CD4-positive, alpha-beta T cell treated with Interleukin-6 at 100 ng/mL for 8 hours (primary cell): ENCODE measurements at regions not wholly inside any gene's neighbourhood (a gene's known extent, or its start where the extent isn't known, plus 50 kb on each side); places are given as distances from the start of the nearest gene placed in this dataset.
"Not testable (repeated sequence)": the region's sequence is repeated elsewhere in the genome, so short reads cannot be mapped to it uniquely, and the experiment has no call there.

Experiments
- DNase-seq: peaks from one replicate; pipeline ENCODE4 v3.0.0-alpha.2; 2020; ENCODE audit warnings: mixed read lengths, low spot score

- no peak for DNase-seq
Measured at GRCh38 chr13:91219201-91219600, 128.3 kb upstream of the MIR17HG start.

- no peak for DNase-seq
Measured at GRCh38 chr13:91220872-91221271, 126.6 kb upstream of the MIR17HG start.

GRCh38 chr13:91228108-91228507, 119.4 kb upstream of the MIR17HG start:
- no peak for DNase-seq

- no peak for DNase-seq
Measured at GRCh38 chr13:91228940-91229339, 118.5 kb upstream of the MIR17HG start.

- no peak for DNase-seq
Measured at GRCh38 chr13:91232716-91233115, 114.8 kb upstream of the MIR17HG start.

DNA sequence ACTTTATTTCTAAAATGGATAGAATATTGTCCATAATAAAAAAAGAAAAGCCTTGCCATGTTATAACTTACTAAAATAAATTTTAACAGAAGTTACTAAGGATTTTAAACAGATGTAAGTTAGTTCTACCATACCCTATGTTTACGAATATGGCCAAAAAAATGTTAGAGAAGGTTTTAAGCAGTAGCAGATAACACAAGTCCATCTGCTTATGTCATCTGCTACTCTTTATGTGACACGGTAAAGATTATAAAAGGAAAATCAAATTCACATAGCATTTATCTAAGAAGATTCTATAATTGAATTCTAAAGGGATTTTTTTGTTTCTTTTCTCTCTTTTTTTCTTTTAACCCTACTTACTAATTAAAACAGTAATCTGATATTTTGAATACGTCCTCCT, 114.2 kb upstream of the MIR17HG start:
- no peak for DNase-seq

DNA sequence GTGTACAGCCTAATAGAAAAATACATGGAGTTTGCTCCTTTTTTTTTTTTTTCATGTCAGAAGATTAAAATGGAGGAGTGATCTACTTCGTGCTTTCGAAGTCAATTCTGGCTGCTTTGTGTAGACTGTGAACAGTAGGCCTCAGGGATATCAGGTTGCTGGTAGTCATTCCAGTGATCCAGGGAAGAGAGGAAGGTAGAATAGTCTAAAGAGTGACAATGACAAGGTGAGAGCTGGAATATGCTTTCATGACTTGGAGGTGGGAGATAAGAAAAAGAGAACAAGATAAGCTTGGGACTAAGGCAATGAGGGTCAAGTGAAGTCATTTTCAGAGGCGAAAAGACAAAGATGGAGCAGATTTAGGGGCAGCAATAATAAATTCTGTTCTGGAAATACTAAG, 111.3 kb upstream of the MIR17HG start:
- DNase-seq = no peak

DNA sequence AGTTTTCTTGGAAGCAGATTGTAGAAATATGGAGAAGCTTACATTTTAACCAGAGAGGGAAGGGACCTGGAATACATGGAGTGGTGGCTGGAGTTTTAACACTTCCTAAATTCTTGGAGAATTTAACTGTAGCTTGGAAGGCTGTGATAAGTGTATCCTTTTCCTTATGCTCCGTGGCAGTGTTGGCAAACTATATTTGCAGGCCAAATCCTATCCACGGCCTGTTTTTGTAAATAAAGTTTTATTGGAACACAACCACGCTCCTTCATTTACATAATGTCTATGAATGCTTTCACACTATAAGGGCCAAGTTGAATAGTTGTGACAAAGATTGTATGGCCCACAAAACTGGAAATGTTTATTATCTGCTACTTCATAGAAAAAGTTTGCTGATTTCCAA, 110.6 kb upstream of the MIR17HG start:
- DNase-seq = no peak

DNA sequence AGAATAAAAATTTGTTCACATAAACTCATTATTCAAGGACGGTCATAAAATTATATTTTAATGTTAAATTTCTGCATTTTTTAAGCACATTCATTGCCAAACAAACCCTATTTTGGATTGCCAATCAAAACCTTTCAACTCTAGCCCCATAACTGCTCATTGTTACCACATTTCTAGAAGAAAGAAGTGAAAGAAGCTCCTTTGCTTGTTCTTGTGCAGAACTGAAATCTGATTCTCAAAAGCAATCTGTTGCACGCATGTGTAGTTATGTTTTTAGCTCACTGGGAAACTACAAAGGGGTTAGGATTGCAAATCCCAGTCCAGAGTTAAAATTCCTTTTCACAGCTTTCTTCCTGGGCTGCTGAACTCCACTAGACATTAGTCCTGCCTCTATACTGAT, 109.5 kb upstream of the MIR17HG start:
- no peak for DNase-seq

GRCh38 chr13:91240341-91240740, 107.1 kb upstream of the MIR17HG start:
- DNase-seq = no peak

DNA sequence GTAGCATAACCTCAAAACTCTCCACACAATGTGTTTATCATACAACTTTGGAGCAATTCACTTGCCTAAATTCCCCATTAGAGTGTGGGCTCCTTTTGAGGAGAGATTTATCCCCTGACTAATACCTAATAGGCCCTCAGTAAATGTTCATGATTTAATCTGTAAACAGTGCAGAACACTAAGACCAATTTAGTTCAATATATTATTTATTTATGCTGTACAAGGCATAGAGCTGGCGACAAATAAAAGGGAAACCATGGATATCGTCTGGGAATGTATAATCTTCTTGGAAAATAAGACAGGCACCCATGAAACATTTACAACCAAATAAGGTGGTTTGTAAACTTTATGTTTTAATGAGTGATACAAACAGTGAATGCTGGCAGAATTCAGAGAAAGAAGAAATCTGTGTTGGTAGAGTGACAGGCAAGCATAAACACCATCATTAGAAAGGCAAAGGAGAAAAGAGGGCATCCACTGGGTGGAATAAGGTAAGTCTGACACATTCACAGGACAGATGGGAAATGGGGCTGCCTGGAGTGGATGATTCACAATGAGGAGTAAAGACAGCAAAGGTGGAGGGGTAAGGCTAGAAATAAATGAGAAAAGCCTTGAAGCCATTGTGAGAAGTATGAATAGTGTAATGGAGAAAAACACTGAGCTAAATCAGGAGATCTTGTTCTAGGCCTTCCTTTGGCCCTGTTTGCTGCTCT, 106.1 kb upstream of the MIR17HG start:
- DNase-seq = no peak

GRCh38 chr13:91242652-91243051, 104.8 kb upstream of the MIR17HG start:
- DNase-seq = no peak

DNA sequence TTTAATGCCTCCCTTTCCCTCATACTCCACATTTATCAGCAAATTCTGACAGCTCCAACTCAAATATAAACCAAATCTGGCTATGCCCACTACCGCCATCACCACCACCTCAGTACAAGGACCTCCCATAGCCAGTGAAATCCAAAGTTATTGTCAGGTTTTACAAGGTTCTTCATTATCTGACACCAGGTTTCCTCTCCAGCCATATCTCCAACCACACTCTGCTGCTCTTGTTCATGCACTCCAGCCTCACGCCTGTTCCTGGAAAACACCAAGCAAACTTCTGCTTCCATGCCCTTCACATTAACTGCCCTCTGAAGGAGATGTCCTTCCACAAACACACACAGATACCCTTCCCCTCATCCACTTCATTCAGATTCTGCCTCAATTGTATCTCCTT, 102.2 kb upstream of the MIR17HG start:
- DNase-seq = no peak

DNA sequence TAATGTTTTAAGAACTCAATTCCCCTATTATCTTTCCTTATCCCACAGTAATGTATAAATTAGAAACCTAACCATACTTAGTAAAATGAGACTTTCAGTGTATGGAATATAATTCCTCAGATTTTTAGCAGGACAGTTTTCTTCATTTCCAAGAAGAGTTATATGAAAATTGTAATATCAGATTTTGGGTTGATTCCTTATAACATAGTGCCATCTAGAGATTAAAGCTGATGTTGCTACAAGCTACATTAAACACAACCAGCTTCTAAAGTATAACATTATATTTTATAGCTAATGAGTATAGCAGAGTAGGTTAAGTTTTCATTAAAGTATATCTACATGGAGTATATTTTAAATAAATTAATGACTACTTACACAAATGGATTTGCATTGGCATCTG, 99.7 kb upstream of the MIR17HG start:
- DNase-seq = no peak

DNA sequence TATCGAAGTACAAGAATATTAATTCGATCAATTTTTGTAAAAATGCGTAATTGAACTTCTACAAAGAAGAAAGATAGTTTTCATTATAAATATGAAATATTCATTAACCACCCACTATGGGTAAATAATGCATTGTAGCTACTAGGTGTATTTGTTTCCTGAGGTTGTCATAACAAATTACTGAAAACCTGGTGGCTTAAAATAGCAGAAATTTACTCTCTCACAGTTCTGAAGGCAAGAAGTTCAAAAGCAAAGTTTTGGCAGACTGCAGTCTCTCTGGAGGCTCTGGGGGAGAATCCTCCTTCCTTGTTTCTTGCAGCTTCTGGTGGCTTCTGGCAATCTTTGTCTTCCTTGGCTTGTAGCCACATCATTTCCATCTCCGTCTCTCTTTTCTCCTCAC, 99.2 kb upstream of the MIR17HG start:
- no peak for DNase-seq

- no peak for DNase-seq
Measured at GRCh38 chr13:91249370-91249769, 98.1 kb upstream of the MIR17HG start.

GRCh38 chr13:91249861-91250260, 97.6 kb upstream of the MIR17HG start:
- DNase-seq = no peak

GRCh38 chr13:91251573-91251972, 95.9 kb upstream of the MIR17HG start:
- not testable (repeated sequence) for DNase-seq

GRCh38 chr13:91264484-91264883, 83.0 kb upstream of the MIR17HG start:
- DNase-seq = no peak

GRCh38 chr13:91269237-91269636, 78.2 kb upstream of the MIR17HG start:
- no peak for DNase-seq

DNA sequence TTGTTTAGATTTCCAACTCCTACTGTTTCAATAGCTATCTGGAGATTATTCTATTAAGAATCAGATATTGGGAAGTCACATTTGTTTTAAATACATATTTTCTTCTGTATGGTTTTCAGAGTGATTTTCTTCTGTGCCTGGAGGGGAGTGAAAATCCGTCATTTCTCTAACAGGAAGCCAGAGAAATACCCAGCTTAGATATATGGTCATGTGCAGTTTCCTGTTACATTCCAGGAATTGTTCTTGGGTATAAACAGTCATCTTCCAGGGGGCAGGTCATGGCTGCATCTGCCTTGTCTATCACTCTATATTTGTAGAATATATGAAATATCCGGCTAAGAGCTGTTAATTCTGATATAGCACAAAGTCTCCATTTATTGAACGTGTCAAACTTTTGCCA, 77.5 kb upstream of the MIR17HG start:
- no peak for DNase-seq

DNA sequence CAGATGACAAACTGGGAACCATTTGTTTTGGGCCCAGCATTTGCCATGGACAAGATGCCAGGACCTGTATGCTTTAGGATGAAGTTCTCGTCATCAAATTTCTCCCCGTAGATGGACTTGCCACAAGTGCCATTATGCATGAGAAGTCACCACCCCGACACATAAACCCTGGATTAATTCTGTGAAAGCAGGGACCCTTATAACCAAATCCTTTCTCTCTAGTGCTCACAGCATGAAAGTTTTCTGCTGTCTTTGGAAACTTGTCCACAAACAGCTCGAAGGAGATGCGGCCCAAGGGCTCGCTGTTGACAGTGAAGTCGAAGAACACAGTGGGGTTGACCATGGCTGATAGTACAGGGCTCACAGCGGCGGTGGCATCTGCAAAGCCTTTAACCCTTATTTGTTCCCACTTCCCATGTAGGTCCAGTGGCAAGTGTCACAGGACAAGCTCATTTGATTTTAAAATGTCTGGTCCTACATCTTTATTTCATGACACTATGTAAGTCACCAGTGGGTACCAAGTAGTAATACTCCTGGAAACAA, 75.2 kb upstream of the MIR17HG start:
- DNase-seq = no peak

GRCh38 chr13:91273675-91274074, 73.8 kb upstream of the MIR17HG start:
- DNase-seq = no peak

DNA sequence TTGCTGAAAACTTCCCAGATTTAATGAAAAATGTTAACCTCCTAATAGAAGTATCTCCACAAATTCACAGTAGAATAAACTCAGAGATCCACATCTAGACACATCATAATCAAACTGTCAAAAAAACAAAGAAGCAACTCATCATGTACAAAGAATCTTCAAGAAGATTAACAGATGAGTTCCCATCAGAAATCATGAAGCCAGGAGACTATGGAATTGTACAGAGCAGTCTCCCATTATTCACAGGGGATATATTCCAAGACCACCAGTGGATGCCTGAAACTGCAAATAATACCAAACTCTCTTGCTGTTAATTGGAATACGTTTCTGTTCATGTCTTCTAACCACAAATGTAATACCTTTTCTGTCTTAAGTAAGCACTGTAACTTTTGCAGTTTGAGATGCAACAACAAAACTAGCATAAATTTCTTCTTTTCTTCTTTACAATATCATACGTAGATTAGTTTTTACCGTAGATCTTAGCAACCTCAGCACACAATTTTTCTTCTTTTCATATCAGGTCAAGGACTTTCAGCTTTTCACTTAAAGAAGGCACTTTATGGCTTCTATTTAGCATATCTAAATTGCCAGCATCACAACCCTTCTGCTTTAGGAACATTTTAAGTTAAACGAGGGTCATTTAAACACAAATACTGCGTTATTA, 70.3 kb upstream of the MIR17HG start:
- DNase-seq = no peak
